ENCODE measurements at regions not wholly inside any gene's neighbourhood (a gene's known extent, or its start where the extent isn't known, plus 50 kb on each side); places are given as distances from the start of the nearest gene placed in this dataset.
"Not testable (repeated sequence)": the region's sequence is repeated elsewhere in the genome, so short reads cannot be mapped to it uniquely, and the experiment has no call there.

DNA sequence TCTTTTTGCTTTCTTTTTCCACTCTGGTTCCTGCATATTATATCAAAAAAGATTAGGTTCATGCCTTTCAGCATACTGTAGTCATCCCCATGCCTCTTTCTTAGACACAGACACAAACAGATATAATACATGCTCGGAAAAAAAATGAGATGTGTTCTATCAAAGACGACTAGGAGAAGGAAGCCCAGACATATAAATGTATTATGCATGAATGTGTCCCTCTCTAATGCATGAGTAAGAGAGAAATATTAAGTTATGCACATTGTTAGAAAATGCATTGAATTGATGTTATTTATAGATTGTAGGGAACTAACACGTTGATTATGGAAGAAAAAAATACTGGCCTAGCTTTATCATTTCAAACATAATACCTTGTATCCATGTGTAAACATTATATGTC lies 252.4 kb upstream of the BCHE start:
- intact Hi-C loops (cut with micrococcal nuclease) = no loop called here
- no peak for ATAC-seq

GRCh38 chr3:166085164-166085856 lies 248.1 kb upstream of the BCHE start:
- DNase-seq (no peak), ATAC-seq (no peak)
- intact Hi-C loops (cut with micrococcal nuclease) = no loop called here

More for the DNA sequence above, 252.4 kb upstream of the BCHE start:
- DNase-seq = no peak

DNA sequence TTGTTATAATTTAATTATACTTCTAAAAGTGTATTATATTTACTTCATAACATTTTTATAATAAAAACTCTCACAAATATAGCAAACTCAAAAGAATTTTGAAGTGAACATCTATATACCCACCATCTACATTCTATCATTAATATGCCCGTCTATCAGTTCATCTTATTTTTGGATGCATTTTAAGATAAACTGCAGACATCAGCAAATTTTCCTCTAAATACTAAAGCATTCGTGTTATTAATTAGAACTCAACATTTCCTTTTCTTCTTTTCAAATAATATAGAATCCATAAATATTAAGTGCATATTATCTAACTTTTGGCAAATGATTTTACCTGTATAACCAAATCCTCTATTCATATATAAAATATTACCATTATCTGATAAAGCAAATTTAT lies 242.9 kb upstream of the BCHE start:
- intact Hi-C loops (cut with micrococcal nuclease) = no loop called here
- ATAC-seq (no peak), DNase-seq (no peak)

- no peak for ATAC-seq
- intact Hi-C loops (cut with micrococcal nuclease) = no loop called here
- no peak for DNase-seq
Measured at GRCh38 chr3:166071831-166072230, 234.6 kb upstream of the BCHE start.

DNA sequence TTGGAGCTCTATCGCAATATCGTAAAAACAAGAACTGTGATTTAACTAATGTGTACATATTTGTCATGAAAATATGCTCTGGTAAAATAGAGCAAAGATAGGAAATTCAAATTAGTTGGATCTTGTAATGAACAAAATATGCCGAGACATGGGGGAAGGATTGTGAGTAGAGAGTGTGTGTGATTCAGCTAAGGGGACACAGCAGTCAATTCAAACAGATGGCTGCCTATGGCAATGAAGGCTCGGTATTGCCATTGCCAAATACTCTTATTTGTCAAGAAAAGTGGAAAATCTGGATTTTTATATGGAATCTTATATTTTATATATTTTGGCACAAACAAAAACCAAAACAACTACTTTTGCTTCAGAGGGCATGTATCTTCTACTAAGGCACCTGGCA lies 227.3 kb upstream of the BCHE start:
- intact Hi-C loops (cut with micrococcal nuclease) = no loop called here

GRCh38 chr3:166060789-166061479 lies 223.7 kb upstream of the BCHE start:
- no peak for DNase-seq
- intact Hi-C loops (cut with micrococcal nuclease) = no loop called here
- ATAC-seq = no peak

More for the DNA sequence above, 227.3 kb upstream of the BCHE start:
- ATAC-seq (no peak), DNase-seq (no peak)

DNA sequence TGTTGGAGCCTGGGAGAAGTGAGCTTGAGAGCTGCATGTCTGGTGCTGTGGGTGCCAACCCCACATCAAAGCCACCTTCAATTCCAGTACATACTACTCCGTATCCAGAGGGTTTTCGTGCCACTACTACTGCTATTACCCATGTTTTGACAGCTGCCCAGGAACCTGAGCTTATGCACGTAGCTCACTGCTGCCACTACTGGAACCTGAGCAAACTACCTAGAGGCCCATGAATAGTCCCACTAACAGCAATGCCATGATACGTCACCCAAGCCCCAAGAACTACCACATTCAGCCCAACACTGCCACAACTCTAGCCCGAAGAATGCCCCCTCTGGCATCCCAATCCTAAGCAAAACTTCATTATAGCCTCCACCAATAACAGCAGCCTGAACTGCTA lies 215.2 kb upstream of the BCHE start:
- DNase-seq (no peak), ATAC-seq (no peak)
- intact Hi-C loops (cut with micrococcal nuclease) = no loop called here

DNA sequence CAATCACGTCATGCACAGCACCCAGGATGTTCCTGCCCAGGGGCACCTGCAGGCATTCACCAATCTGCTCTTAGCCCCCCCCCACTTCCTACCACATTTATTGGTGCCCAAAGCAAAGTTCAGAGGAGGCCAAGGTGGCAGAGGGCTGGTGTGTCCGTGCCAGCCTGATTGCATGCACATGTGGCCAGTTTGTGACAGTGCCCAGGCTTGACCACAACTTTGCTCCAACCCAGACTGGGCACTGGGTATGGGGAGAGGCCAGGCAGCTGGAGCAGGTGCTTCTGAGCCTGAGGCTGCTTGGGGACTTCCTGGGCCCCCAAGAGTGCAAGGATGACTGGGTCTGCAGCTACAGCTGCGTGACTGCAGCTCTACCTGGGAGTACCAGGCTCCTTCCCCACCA lies 192.3 kb upstream of the BCHE start:
- DNase-seq (no peak), ATAC-seq (no peak)
- intact Hi-C loops (cut with micrococcal nuclease) = no loop called here

- DNase-seq = no peak
Measured at GRCh38 chr3:166013073-166013679, 176.0 kb upstream of the BCHE start.

DNA sequence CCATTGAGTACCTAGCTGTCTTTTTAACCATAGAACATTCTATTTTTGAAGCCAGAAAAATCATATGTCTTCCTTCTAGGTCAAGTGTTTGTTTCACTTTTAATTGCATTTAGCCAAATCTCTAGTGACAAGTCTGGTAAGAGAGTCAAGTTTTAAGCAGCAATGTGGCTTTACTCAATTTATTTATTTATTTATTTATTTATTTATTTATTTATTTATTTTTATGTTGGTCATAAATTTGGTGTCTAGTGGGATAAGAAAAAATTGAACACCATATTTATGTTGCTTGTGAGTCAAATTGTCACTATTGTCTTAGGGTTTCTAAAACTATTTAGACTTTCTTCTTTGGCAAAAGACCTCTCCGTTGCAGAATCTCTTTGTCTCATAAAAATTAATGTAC lies 174.5 kb upstream of the BCHE start:
- ATAC-seq (no peak), DNase-seq (no peak)
- intact Hi-C loops (cut with micrococcal nuclease) = no loop called here

More at GRCh38 chr3:166013073-166013679, 176.0 kb upstream of the BCHE start:
- ATAC-seq = no peak
- intact Hi-C loops (cut with micrococcal nuclease) = no loop called here

DNA sequence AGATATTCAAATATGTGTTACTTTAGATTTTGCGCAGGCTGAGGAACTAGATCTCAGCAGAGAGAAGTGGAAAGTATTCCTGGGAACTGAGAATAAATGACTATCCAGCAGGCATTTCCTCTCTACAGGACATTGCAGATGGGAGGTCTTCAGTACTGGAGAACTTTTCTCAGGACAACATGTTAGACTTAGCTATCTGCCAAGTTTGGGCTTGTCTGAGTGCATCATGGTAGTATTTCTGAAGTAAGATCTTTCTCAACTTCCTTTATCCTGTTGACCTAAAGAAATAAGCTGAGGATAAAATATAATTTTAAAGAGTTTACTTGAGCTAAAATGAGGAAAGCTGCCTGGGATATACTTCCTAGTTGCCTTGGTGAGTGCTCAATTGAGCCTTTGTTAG lies 167.9 kb upstream of the BCHE start:
- DNase-seq (no peak), ATAC-seq (no peak)
- intact Hi-C loops (cut with micrococcal nuclease) = no loop called here

- ATAC-seq = no peak
- intact Hi-C loops (cut with micrococcal nuclease) = no loop called here
- no peak for DNase-seq
Measured at GRCh38 chr3:165994293-165994692, 157.1 kb upstream of the BCHE start.

DNA sequence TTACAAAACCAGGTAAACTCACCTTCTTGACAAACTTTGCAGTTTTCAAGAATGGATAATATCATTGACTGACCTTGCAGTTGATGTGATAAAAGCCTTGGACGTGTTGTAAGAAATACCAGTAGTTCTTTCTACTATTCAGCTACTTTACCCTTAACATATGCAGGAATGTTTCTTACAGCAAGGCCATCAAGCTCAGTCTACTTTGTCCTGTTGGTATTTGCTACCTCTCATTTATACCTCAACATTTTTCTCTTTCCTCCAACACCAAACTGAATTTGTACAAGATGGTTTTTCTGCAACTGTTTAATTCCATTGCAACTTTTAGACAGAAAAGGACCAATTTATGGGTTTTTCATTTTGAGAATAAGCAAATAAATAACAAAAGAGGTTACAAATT lies 147.4 kb upstream of the BCHE start:
- intact Hi-C loops (cut with micrococcal nuclease) = no loop called here
- ATAC-seq = no peak
- no peak for DNase-seq

- ATAC-seq = no peak
- intact Hi-C loops (cut with micrococcal nuclease) = no loop called here
- DNase-seq = no peak
Measured at GRCh38 chr3:165983284-165983683, 146.1 kb upstream of the BCHE start.

- ATAC-seq (no peak), DNase-seq (no peak)
- intact Hi-C loops (cut with micrococcal nuclease) = no loop called here
Measured at GRCh38 chr3:165981318-165981717, 144.1 kb upstream of the BCHE start.

- ATAC-seq; intact Hi-C loops (cut with micrococcal nuclease); DNase-seq: not testable (repeated sequence)
Measured at GRCh38 chr3:165960825-165961224, 123.6 kb upstream of the BCHE start.

DNA sequence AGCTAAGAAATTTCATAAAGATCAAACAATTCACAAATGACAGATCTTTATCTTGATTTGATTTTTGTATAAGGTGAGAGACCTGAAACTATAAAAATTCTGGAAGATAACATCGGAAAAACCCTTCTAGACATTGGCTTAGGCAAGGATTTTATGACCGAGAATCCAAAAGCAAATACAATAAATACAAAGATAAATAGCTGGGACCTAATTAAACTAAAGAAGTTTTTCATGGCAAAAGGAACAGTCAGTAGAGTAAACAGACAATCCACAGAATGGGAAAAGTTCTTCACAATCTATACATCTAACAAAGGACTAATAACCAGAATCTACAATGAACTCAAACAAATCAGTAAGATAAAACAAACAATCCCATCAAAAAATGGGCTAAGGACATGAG lies 116.9 kb upstream of the BCHE start:
- ATAC-seq (no peak), DNase-seq (no peak)
- intact Hi-C loops (cut with micrococcal nuclease) = no loop called here

DNA sequence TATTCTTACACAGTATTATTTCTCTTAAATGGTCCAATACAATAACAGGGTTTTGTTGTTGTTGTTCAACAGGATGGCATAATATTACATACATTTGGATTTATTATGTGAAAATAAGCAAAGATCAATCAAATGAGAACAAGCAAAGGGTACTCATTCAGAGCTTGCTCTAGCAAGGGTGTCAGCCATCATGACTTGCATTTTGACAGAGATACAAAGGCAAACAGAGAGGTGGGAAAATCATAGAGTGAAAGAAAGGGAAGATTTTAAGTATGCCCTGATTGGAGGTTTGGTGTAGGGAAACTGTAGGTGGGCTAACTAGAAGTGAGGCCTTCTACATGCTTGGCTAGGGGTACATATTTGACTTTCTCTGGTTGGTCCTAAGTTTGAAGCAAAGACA lies 109.1 kb upstream of the BCHE start:
- DNase-seq = no peak
- intact Hi-C loops (cut with micrococcal nuclease) = no loop called here
- no peak for ATAC-seq

- ATAC-seq (no peak), DNase-seq (no peak)
- intact Hi-C loops (cut with micrococcal nuclease) = no loop called here
Measured at GRCh38 chr3:165938986-165939540, 101.8 kb upstream of the BCHE start.

- ATAC-seq; intact Hi-C loops (cut with micrococcal nuclease); DNase-seq: not testable (repeated sequence)
Measured at GRCh38 chr3:165936081-165936480, 98.9 kb upstream of the BCHE start.

Data from left ventricle myocardium superior (tissue), 1 donor.